ENCODE measurements at regions not wholly inside any gene's neighbourhood (a gene's known extent, or its start where the extent isn't known, plus 50 kb on each side); places are given as distances from the start of the nearest gene placed in this dataset.

DNA sequence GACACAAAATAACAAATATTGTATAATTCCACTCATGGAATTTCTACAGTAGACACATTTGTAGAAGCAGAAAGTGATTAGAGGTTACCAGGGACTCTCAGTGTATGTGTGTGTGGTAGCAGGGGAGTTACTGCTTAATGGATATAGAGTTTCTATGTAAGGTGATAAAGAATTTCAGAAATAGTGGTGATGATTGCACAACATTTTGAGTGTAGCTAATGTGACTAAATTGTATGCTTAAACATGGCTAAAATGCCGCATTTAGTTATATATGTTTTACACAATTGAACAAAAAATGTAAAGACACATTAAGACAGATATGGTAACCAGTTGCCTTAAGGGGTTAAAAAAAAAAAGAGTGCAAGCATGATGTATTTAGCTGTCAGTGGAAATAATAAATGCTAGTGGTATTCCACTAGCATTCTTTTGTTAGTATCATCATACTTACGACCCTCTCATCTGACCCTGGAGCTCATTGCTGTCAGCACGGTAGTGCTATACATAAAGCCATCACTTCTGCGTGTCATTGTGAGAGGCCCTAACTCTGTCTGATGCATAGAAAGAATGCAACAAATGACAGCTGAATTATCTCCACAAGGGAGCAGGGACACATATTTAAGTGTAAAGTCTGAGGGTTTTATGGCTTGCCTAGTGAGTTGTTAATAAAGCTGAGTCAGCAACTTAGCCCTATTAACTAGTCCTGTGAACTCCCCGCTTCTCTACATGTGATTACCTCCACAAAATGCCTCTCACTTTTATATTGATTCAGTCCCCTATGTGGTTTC, 134.1 kb upstream of the RXFP2 start:
- no peak for TF ChIP-seq POLR2A (IDR thresholded peaks at IDR 0.05)
- TF ChIP-seq, protein P1, sequence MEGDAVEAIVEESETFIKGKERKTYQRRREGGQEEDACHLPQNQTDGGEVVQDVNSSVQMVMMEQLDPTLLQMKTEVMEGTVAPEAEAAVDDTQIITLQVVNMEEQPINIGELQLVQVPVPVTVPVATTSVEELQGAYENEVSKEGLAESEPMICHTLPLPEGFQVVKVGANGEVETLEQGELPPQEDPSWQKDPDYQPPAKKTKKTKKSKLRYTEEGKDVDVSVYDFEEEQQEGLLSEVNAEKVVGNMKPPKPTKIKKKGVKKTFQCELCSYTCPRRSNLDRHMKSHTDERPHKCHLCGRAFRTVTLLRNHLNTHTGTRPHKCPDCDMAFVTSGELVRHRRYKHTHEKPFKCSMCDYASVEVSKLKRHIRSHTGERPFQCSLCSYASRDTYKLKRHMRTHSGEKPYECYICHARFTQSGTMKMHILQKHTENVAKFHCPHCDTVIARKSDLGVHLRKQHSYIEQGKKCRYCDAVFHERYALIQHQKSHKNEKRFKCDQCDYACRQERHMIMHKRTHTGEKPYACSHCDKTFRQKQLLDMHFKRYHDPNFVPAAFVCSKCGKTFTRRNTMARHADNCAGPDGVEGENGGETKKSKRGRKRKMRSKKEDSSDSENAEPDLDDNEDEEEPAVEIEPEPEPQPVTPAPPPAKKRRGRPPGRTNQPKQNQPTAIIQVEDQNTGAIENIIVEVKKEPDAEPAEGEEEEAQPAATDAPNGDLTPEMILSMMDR (IDR thresholded peaks at IDR 0.05): no peak

Measured in adrenal gland (tissue), 5 donors.